ENCODE measurements at regions not wholly inside any gene's neighbourhood (a gene's known extent, or its start where the extent isn't known, plus 50 kb on each side); places are given as distances from the start of the nearest gene placed in this dataset.

DNA sequence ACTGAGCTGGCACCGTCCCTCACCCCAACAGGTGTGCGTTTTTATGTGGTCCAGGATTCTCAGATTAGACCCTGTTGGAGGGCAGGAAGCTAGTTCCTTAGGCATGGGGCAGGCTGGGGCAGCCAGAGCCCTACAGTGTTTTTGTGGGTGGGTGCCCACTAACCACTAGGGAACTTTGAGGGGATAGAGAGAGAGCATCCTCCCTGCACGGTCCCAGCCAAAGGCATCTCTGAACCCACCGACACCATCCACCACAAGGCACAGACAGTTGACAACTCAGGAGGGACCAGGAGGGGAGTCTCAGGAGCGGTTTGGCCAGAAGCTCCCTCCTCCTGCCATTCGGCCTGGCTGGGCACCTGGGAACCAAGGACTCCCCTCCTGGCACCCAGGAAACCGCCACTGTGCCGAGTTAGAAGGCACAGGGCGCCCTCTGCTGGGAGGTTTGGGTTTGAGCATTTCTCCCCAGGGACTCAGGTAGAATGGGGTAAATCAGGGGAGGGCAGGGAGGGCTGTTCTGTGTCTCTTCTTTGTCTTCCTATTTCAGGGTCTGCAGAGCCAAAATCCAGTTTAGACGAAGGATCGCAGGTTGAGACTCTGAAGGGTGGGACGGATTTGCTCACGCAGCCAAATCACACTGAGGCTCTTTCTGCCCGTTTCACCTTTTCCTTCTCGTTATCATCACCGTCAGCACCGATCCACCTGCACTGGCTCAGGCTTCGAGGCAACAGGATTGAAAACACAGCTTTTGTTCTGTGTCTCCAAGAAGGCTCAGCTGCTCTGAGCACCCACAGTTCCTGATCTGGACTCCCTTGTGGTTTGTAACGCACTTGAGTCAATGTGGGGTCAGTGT lies 84.8 kb upstream of the COL13A1 start:
- TF ChIP-seq GABPA (IDR thresholded peaks at IDR 0.05; ENCODE audit: low read depth) = no peak
- TF ChIP-seq, protein P1, sequence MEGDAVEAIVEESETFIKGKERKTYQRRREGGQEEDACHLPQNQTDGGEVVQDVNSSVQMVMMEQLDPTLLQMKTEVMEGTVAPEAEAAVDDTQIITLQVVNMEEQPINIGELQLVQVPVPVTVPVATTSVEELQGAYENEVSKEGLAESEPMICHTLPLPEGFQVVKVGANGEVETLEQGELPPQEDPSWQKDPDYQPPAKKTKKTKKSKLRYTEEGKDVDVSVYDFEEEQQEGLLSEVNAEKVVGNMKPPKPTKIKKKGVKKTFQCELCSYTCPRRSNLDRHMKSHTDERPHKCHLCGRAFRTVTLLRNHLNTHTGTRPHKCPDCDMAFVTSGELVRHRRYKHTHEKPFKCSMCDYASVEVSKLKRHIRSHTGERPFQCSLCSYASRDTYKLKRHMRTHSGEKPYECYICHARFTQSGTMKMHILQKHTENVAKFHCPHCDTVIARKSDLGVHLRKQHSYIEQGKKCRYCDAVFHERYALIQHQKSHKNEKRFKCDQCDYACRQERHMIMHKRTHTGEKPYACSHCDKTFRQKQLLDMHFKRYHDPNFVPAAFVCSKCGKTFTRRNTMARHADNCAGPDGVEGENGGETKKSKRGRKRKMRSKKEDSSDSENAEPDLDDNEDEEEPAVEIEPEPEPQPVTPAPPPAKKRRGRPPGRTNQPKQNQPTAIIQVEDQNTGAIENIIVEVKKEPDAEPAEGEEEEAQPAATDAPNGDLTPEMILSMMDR (IDR thresholded peaks at IDR 0.05; ENCODE audit: insufficient read depth, low read length) = peak; percentile 64
- Histone ChIP-seq H3K4me3 (replicated peaks; ENCODE audit: insufficient read depth, low read length) (no peak overlapping the region), H3K27ac (replicated peaks) (no peak overlapping the region), H3K27me3 (ENCODE audit: insufficient read depth, poor library complexity, severe bottlenecking) (no peaks in the 10 kb centered on the region)
- peak in 1 of 2 experiments; percentile 40 for DNase-seq (ENCODE audit: low read depth in 1 of 2, low spot score in 1 of 2)

DNA sequence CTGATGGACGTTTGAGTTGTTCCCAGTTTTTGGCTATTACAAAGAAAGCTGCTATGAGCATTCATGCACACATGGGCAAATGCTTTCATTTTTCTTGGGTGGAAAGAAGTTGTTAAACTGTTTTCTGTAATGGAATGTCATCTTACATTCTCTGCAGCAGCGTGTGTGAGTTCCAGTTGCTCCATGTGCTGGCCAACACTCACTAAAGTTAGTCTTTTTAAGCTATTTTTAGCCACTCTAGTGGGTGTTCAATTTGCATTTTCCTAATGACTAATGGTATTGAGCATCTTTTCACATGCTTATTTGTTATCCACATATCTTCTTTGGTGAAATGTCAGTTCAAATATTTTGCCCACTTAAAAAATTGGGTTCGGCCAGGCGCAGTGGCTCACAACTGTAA lies 82.8 kb upstream of the COL13A1 start:
- Histone ChIP-seq H3K4me3 (replicated peaks; ENCODE audit: insufficient read depth, low read length) (no peak overlapping the region), H3K27me3 (ENCODE audit: insufficient read depth, poor library complexity, severe bottlenecking) (no peaks in the 10 kb centered on the region), H3K27ac (replicated peaks) (no peak overlapping the region)
- TF ChIP-seq, protein P2, sequence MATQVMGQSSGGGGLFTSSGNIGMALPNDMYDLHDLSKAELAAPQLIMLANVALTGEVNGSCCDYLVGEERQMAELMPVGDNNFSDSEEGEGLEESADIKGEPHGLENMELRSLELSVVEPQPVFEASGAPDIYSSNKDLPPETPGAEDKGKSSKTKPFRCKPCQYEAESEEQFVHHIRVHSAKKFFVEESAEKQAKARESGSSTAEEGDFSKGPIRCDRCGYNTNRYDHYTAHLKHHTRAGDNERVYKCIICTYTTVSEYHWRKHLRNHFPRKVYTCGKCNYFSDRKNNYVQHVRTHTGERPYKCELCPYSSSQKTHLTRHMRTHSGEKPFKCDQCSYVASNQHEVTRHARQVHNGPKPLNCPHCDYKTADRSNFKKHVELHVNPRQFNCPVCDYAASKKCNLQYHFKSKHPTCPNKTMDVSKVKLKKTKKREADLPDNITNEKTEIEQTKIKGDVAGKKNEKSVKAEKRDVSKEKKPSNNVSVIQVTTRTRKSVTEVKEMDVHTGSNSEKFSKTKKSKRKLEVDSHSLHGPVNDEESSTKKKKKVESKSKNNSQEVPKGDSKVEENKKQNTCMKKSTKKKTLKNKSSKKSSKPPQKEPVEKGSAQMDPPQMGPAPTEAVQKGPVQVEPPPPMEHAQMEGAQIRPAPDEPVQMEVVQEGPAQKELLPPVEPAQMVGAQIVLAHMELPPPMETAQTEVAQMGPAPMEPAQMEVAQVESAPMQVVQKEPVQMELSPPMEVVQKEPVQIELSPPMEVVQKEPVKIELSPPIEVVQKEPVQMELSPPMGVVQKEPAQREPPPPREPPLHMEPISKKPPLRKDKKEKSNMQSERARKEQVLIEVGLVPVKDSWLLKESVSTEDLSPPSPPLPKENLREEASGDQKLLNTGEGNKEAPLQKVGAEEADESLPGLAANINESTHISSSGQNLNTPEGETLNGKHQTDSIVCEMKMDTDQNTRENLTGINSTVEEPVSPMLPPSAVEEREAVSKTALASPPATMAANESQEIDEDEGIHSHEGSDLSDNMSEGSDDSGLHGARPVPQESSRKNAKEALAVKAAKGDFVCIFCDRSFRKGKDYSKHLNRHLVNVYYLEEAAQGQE (IDR thresholded peaks at IDR 0.05; ENCODE audit: insufficient replicate concordance, low read depth) = no peak
- TF ChIP-seq POLR2AphosphoS5 (IDR thresholded peaks at IDR 0.05; ENCODE audit: low read depth) (no peak), GABPA (IDR thresholded peaks at IDR 0.05; ENCODE audit: low read depth) (no peak), SPI1 (IDR thresholded peaks at IDR 0.05; ENCODE audit: borderline replicate concordance, low read depth) (no peak)
- TF ChIP-seq, protein P1 (IDR thresholded peaks at IDR 0.05; ENCODE audit: insufficient read depth, low read length) = no peak
- no peak for DNase-seq (ENCODE audit: low read depth in 1 of 2, low spot score in 1 of 2)

DNA sequence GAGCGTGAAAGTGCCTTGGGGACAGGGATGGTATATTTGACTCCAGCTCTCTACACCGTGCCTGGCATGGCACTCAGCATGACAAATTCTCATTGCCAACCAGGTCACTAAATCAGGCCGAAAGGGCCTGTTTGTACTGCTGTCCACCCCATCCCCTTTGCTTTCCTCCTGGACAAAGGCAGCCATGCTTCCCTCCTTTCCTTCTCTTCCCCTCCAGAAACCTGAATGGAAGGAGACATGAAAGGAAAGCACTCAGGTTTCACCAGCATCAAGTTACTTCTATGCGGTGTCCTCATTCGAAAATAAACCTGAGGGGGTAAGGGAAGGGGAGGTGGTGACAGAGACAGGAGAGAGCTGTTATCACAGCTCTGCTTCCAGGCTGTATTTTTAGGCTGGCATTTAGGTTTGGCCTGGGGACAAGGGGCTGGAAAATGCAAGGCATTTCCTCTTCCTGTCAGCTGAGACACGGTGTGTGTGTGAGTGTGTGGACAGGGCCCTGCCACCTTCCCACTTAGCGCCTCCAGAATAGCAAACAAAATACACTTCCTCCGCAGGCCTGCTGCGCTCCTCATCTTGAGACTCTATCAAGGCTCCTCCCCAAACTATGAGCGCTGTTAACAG lies 79.9 kb upstream of the COL13A1 start:
- no peak for DNase-seq (ENCODE audit: low read depth in 1 of 2, low spot score in 1 of 2)
- no peaks in the 10 kb centered on the region for H3K27me3 ChIP-seq (ENCODE audit: insufficient read depth, poor library complexity, severe bottlenecking)
- TF ChIP-seq GABPA (IDR thresholded peaks at IDR 0.05; ENCODE audit: low read depth) = no peak
- TF ChIP-seq POLR2AphosphoS5 (IDR thresholded peaks at IDR 0.05; ENCODE audit: low read depth) = no peak
- TF ChIP-seq, protein P1 (IDR thresholded peaks at IDR 0.05; ENCODE audit: insufficient read depth, low read length) = no peak
- TF ChIP-seq, protein P2 (IDR thresholded peaks at IDR 0.05; ENCODE audit: insufficient replicate concordance, low read depth) = no peak
- no peak for TF ChIP-seq SPI1 (IDR thresholded peaks at IDR 0.05; ENCODE audit: borderline replicate concordance, low read depth)
- no peak overlapping the region for H3K27ac ChIP-seq (replicated peaks)
- no peak overlapping the region for H3K4me3 ChIP-seq (replicated peaks; ENCODE audit: insufficient read depth, low read length)
